ENCODE measurements at regions not wholly inside any gene's neighbourhood (a gene's known extent, or its start where the extent isn't known, plus 50 kb on each side); places are given as distances from the start of the nearest gene placed in this dataset.
"Not testable (repeated sequence)": the region's sequence is repeated elsewhere in the genome, so short reads cannot be mapped to it uniquely, and the experiment has no call there.

- TF ChIP-seq CTCF (IDR thresholded peaks at IDR 0.05); EZH2phosphoT487 (IDR thresholded peaks at IDR 0.05; ENCODE audit: borderline replicate concordance, low read depth); YY1 (IDR thresholded peaks at IDR 0.05; ENCODE audit: low read depth): not testable (repeated sequence)
Measured at GRCh38 chr12:9449657-9450126, 158.0 kb downstream of the KLRB1 start.
